HG02884 (cell line): ENCODE measurements at regions not wholly inside any gene's neighbourhood (a gene's known extent, or its start where the extent isn't known, plus 50 kb on each side); places are given as distances from the start of the nearest gene placed in this dataset.

Experiments
- ATAC-seq: cut with Tn5 transposase; IDR thresholded peaks from one replicate; pipeline ENCODE4 v1.9.1; 2021; ENCODE audit warnings: mild to moderate bottlenecking, moderate library complexity; ENCODE audit not compliant: unreplicated experiment

- no peak for ATAC-seq
These were observed 553.7 kb upstream of the AMELY start for GRCh38 chrY:7465185-7465621.

- no peak for ATAC-seq
These were observed 553.2 kb upstream of the AMELY start for GRCh38 chrY:7464742-7465141.

DNA sequence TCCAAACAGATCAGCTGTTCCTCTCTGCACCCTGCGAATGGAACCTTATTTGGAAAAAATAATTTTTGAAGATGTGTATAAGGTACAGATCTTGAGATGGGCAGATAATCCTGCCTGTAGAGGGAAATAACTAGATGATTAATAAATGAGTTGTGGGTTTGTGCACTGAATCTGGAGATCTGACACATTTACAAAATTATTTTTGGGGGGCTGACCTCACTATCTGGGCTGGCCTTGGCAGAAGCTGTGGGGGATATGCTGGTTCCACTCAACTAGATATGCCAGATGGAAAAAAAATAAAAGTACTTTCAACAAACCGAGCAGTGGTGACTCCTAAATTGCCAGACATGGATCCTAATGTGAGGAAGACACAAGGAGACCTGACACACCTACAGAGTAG is 552.2 kb upstream of the AMELY start:
- ATAC-seq = no peak

DNA sequence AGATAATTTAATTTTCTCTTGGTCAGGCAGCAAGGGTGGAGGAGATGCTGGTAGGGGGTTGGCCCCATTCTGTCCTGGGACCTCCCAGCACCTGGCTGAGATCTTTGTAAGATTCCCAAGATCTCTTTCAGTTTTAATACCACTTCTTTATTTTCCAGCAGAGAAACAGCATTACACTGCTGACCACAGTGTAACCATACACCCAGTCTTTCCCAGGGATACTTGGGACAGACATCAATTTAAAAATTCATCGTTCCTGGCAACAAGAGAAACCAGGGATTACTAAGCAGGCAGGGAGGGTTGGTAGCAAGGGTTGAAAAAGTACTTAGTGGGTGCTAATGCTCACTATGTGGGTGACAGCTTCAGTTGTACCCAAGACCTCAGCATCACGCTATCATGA is 551.6 kb upstream of the AMELY start:
- ATAC-seq = no peak

GRCh38 chrY:7462657-7463056 is 551.1 kb upstream of the AMELY start:
- no peak for ATAC-seq

- ATAC-seq = no peak
These were observed 550.4 kb upstream of the AMELY start for GRCh38 chrY:7461873-7462525.

DNA sequence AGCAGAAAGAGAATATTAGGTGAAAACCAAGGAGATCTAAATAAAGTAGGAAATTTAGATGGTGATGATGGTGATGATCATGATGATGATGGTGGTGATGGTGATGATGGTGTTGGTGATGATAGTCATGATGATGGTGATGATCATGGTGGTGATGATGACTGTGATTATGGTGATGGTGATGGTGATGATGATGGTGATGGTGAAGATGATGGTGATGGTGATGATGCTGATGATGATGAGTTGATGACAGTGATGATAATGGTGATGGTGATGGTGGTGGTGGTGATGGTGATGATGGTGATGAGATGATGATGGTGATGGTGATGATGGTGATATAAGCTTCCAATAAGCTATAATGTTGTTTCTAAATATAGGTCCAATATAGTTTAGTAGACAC is 548.2 kb upstream of the AMELY start:
- no peak for ATAC-seq

DNA sequence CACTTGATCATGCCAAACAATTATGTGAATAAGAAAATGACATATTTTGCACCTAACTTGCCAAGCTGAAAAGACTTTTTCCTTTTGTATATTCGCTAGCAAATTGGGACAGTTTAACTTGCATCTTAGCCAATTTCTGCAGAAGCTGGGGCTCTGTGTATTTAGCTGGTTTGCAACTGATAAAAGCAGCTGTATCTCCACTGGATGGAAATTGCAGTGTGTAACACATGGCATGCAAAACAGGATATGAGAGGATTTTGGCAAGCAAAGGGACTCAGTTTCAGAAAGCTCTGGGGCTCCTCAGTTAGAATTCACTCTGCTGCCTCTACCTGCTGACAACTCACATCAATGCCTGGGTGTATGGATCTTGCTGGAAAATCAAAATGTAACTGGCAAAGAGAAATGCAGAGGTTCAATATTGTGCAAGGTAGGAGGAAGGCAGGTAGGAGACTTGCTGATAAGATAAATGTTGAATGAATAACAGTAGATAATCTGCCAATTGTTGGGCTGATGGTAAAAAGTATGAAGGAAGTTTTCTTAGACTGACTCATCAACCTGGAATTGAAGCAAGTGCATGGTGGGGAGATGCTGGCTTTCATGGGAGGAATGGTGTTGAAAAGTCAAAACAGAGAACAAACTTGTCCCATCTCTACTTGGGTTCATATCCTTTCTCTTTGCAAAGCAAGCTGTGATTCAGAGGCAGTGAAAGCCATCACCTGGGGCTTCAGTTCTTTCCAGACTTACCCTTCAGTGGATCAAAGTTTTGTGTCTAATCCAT is 546.9 kb upstream of the AMELY start:
- no peak for ATAC-seq

DNA sequence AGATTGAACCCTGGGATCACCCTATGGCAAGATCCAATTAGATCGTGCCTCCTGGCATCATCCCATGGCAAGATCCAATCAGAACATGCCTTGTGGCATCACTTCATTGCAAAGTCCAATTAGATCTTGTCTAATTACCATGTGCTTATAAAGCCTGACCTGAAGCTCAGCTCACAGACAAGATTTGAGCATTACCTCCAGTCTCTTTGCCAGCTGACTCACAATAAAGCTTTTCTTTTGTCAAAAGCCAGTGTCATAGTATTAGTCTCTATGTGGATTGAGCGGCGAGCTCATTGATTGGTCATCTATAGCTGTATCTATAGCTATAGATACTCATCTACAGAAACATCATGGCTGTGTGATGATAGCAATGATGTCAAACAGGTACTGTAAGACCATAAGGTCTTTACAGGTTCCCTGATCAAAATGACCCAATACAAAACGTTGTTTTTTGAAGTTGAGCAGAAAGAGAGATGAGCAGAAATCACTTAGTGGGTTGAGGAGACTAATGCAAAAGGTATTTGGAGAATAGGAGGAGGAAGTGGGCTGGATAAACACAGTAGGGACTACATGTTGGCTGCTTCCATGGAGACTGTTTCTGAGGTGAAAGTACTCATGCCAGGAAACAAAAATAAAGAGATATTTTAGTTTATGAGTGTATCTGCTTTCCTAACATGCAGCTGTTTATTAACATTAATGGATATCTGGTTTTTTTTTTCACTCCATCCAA is 545.9 kb upstream of the AMELY start:
- ATAC-seq = no peak

GRCh38 chrY:7455626-7456025 is 544.1 kb upstream of the AMELY start:
- no peak for ATAC-seq

GRCh38 chrY:7453336-7453735 is 541.8 kb upstream of the AMELY start:
- ATAC-seq = peak; percentile 100

DNA sequence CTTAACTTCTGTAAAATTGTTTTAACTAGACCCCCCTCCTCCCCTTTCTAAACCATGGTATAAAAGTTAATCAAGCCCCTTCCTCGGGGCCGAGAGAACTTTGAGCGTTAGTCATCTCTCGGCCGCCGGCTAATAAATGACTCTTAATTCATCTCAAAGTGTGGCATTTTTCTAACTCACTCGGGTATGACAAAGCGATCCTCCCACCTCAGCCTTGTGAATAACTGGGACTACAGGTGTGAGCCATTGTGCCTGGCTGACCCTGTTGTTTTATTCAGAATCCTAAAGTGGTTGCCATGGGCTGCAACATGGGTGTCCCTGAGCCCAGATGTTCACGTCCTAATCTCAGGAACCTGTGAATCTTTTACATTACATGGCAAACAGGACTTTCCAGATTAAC is 540.7 kb upstream of the AMELY start:
- ATAC-seq = no peak

- no peak for ATAC-seq
These were observed 538.3 kb upstream of the AMELY start for GRCh38 chrY:7449860-7450259.

- no peak for ATAC-seq
These were observed 537.1 kb upstream of the AMELY start for GRCh38 chrY:7448687-7449086.

- ATAC-seq = no peak
These were observed 536.4 kb upstream of the AMELY start for GRCh38 chrY:7447881-7448516.

DNA sequence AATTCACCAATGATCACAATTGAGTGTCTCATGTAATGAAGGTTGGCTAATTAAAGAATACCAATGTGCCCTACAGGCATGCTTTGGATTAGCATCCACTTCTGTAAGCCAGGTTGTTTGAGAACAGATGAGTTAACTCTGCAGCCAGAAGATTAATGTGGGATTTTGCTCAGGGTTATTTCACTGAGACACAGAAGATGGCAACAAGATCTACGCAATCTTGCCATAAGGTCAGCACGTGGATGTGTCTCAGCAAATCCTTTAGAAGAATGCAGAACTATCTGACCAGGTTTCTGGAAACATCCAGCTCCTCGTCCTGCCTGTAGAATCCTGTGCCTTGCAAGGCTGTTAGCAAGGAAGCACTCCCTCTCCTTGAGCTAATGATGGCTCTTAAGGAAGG is 532.6 kb upstream of the AMELY start:
- ATAC-seq = no peak

DNA sequence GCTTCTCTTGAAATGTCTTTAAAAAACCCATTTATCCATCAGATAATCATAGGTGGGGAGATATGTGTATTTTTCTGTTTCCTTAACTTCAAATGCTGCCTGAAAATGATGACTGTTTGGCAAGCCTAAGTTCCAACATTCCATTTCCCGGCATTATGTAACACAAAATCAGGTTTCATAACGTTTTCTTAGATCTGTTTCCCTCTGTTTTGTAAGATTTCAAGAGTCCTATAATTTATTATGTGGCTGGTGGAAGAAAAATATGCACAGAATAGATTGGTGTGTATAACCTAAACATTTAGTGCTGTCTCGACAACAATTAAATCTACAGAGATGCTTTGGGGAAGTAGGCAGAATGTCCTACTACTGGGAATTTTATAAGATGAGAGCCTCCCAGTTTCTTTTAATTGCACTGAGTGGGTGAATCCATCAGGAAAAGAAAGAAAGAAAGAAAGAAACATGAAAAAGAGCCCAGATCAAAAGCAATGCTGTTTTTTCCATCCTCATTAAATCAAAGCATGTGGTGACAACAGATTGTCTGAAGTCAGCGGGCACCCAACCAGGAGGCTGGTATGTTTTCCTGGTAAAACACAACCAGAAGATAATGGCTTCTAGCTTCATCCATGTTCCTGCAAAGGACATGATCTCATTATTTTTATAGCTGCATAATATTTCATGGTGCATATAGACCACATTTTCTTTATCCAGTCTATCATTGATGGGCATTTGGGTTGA is 529.4 kb upstream of the AMELY start:
- no peak for ATAC-seq

- ATAC-seq = no peak
These were observed 525.5 kb upstream of the AMELY start for GRCh38 chrY:7437086-7437485.

DNA sequence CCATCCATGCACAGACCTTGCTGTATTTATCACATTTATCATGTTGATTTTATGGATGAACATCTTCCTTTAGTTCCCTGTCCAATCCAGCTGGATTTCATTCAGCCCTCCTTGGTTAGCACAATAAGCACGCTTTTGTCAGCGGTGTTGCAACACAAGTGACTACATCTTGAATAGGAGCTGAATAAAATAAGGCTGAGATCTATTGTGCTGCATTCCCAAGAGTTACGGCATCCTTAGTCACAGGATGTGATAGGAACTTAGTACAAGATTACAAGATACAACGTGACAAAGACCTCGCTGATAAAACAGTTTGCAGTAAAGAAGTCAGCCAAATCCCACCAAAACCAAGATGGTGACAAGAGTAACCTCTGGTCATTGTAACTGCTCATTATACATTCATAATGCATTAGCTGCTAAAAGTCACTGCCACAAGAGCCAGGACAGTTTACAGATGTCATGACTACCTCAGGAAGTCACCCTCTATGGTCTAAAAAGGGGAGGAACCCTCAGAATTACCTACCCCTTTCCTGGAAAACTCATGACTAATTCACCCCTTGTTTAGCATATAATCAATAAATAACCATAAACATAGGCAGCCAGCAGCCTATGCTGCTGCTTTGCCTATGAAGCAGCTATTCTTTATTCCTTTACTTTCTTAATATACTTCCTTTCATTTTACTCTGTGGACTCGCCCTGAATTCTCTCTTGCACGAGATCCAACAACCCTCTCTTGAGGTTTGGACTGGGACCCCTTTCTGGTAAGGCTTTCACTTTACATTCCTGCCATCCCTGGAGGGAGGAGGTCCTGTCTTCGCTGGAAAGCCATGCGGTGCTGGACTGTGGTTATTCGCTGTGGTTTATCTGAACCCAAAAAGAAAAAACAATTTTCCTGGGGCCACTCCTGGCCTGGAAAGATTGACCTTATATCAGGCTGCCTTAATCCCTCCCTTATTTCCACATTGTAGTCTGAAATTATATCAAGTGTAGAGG is 522.6 kb upstream of the AMELY start:
- ATAC-seq = no peak

DNA sequence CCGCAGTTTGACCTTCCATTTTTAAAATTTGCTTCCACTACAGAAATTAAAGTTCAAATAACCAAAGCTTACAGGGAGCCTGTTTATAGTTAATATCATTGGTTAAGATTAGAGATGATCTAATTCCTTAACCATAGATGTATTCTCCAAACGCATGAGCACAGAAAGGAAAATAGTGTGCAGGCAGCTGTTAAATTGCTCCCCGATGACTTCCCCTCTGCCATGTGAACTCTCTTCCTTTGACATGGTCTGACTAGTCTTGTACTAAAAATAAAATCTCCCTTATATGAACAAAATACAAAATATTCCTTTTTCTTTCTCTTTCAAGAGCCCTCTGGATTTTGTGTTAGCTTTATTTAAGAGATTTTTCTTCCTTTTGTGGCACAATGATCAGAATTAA is 507.6 kb upstream of the AMELY start:
- no peak for ATAC-seq
